SK-N-SH treated with all-trans-retinoic acid at 6 μM for 48 hours (cell line): ENCODE measurements at regions not wholly inside any gene's neighbourhood (a gene's known extent, or its start where the extent isn't known, plus 50 kb on each side); places are given as distances from the start of the nearest gene placed in this dataset.

Experiments used
- ATAC-seq: fragments of 200-7000 bp; cut with Tn5 transposase; 3 replicates; pipeline ENCODE4 v1.9.1; 2020; ENCODE audit warnings: mild to moderate bottlenecking, moderate library complexity
- ARNTL ChIP-seq: fragments of 450-650 bp; formaldehyde crosslinking; IDR thresholded peaks from 2 replicates; pipeline ENCODE4 v1.5.0; 2020; ENCODE audit warnings: low read depth, mild to moderate bottlenecking, moderate library complexity, borderline replicate concordance
- BACH2 ChIP-seq: fragments of 250-450 bp; sonication (Bioruptor Pico); IDR thresholded peaks from 2 replicates; pipeline ENCODE4 v1.9.0; 2021; ENCODE audit warnings: mild to moderate bottlenecking, borderline replicate concordance
- CSDC2 ChIP-seq: fragments of 250-450 bp; sonication (Bioruptor Pico); IDR thresholded peaks from 2 replicates; pipeline ENCODE4 v1.5.0; 2020; ENCODE audit warnings: mild to moderate bottlenecking, moderate library complexity
- ESRRG ChIP-seq: fragments of 250-450 bp; sonication (Bioruptor Pico); IDR thresholded peaks from 2 replicates; pipeline ENCODE4 v1.6.1; 2021; ENCODE audit warnings: mild to moderate bottlenecking
- GLIS3 ChIP-seq: fragments of 250-450 bp; sonication (Bioruptor Pico); IDR thresholded peaks from 2 replicates; pipeline ENCODE4 v1.5.0; 2020; ENCODE audit warnings: mild to moderate bottlenecking, moderate library complexity
- ISL1 ChIP-seq: fragments of 250-450 bp; sonication (Bioruptor Pico); IDR thresholded peaks from 2 replicates; pipeline ENCODE4 v2.1.2; 2022; ENCODE audit warnings: mild to moderate bottlenecking, moderate library complexity
- PPARA ChIP-seq: fragments of 250-450 bp; sonication (Bioruptor Pico); IDR thresholded peaks from 2 replicates; pipeline ENCODE4 v1.5.0; 2020; ENCODE audit warnings: mild to moderate bottlenecking, borderline replicate concordance
- TCF4 ChIP-seq: fragments of 250-450 bp; sonication (Bioruptor Pico); IDR thresholded peaks from 2 replicates; pipeline ENCODE4 v1.8.0; 2021; ENCODE audit warnings: mild to moderate bottlenecking, moderate library complexity, borderline replicate concordance
- TOX ChIP-seq: fragments of 250-450 bp; sonication (Bioruptor Pico); IDR thresholded peaks from 2 replicates; pipeline ENCODE4 v1.8.0; 2021; ENCODE audit warnings: mild to moderate bottlenecking, moderate library complexity, borderline replicate concordance
- ZNF565 ChIP-seq: fragments of 450-650 bp; formaldehyde crosslinking; conservative IDR thresholded peaks from 2 replicates; pipeline ENCODE4 v1.5.0; 2020; ENCODE audit warnings: low read depth, mild to moderate bottlenecking, moderate library complexity
- ZNF70 ChIP-seq: fragments of 450-650 bp; formaldehyde crosslinking; IDR thresholded peaks from 2 replicates; pipeline ENCODE4 v1.5.0; 2020; ENCODE audit warnings: mild to moderate bottlenecking, moderate library complexity
- ZNF8 ChIP-seq: fragments of 450-650 bp; formaldehyde crosslinking; IDR thresholded peaks from 2 replicates; pipeline ENCODE4 v1.5.0; 2020; ENCODE audit warnings: mild to moderate bottlenecking, moderate library complexity
- TF ChIP-seq, protein P1 (sequence below): fragments of 250-450 bp; sonication (Bioruptor Pico); IDR thresholded peaks from 2 replicates; pipeline ENCODE4 v1.5.1; 2021; ENCODE audit warnings: mild to moderate bottlenecking, moderate library complexity
- TF ChIP-seq, protein P2 (sequence below): fragments of 250-450 bp; sonication (Bioruptor Pico); IDR thresholded peaks from 2 replicates; pipeline ENCODE4 v1.8.0; 2021; ENCODE audit warnings: low read depth, mild to moderate bottlenecking, moderate library complexity, borderline replicate concordance
- TF ChIP-seq, protein P3 (sequence below): fragments of 250-450 bp; sonication (Bioruptor Pico); IDR thresholded peaks from 2 replicates; pipeline ENCODE4 v1.5.1; 2020; ENCODE audit warnings: low read depth, mild to moderate bottlenecking, moderate library complexity
- TF ChIP-seq, protein P4 (sequence below): fragments of 250-450 bp; sonication (Bioruptor Pico); IDR thresholded peaks from 2 replicates; pipeline ENCODE4 v1.8.0; 2020; ENCODE audit warnings: mild to moderate bottlenecking, moderate library complexity, borderline replicate concordance

DNA sequence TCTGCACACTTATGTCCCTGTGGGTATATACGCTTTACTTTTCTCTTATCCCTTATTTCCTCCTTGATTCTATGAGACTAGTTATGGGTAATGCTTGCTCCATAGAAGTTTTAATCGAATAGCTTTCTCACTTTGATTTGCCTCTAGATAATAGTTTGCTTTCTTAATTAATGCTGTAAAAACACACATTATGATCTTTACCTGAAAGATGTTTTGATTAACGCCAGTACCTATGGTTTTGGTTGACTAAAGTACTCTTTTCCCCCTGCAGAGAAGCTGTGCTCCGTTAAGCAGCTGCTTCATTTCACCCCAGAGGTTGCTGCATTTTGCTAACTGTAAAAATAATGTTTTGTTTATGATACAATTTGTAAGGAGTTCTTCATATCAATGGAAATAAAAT lies 362.3 kb downstream of the FLRT2 start:
- TF ChIP-seq PPARA (CRISPR knock-in tag): no peak
- TF ChIP-seq GLIS3 (CRISPR knock-in tag): no peak
- ATAC-seq: no peak

DNA sequence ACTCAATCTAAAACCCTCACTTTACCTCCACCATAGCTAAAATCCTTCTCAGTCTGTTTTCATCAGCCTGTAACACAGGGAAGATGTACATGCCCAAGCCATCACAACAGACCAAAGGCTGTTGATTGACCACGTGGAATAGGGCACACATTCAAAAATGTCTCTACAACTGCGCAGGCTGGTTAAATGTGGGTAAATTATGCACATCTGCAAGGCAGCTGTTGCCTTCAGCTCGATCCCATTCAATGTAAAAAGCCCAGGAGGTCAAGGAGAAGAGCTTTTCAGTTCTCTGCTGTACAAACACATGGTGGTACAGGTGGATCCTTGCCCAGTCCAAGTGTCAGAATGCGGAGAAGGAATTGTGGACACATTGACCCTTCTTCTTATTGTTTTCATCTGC lies 354.0 kb downstream of the FLRT2 start:
- TF ChIP-seq ZNF8 (CRISPR knock-in tag) (no peak), BACH2 (CRISPR knock-in tag) (no peak), GLIS3 (CRISPR knock-in tag) (no peak), ARNTL (CRISPR knock-in tag) (no peak), TCF4 (CRISPR knock-in tag) (no peak), ISL1 (CRISPR knock-in tag) (no peak), ZNF565 (CRISPR knock-in tag) (no peak), ZNF70 (CRISPR knock-in tag) (no peak)
- TF ChIP-seq, protein P1, sequence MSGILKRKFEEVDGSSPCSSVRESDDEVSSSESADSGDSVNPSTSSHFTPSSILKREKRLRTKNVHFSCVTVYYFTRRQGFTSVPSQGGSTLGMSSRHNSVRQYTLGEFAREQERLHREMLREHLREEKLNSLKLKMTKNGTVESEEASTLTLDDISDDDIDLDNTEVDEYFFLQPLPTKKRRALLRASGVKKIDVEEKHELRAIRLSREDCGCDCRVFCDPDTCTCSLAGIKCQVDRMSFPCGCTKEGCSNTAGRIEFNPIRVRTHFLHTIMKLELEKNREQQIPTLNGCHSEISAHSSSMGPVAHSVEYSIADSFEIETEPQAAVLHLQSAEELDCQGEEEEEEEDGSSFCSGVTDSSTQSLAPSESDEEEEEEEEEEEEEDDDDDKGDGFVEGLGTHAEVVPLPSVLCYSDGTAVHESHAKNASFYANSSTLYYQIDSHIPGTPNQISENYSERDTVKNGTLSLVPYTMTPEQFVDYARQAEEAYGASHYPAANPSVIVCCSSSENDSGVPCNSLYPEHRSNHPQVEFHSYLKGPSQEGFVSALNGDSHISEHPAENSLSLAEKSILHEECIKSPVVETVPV (CRISPR knock-in tag): no peak
- TF ChIP-seq, protein P2, sequence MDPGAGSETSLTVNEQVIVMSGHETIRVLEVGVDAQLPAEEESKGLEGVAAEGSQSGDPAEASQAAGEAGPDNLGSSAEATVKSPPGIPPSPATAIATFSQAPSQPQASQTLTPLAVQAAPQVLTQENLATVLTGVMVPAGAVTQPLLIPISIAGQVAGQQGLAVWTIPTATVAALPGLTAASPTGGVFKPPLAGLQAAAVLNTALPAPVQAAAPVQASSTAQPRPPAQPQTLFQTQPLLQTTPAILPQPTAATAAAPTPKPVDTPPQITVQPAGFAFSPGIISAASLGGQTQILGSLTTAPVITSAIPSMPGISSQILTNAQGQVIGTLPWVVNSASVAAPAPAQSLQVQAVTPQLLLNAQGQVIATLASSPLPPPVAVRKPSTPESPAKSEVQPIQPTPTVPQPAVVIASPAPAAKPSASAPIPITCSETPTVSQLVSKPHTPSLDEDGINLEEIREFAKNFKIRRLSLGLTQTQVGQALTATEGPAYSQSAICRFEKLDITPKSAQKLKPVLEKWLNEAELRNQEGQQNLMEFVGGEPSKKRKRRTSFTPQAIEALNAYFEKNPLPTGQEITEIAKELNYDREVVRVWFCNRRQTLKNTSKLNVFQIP (CRISPR knock-in tag): no peak
- no peak for ATAC-seq

DNA sequence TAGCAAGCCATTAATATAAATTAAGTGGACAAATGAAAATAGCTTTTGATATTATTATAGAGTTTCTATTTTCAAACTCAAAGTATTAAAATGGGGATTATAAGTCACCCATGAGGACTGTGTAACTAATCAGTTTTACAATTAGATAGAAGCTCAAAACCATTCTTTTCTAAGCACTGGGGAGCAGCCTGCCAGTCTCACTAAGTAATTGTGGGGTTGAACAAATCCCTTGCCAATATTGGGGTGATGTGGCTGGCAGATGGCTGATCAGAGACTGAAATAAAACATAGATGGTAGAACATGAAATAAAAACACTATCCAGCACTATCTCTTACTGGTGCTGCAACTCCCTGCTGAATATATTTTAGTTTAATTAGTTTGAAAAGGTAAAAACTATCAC lies 353.2 kb downstream of the FLRT2 start:
- ATAC-seq: no peak
- TF ChIP-seq PPARA (CRISPR knock-in tag) (no peak), ZNF565 (CRISPR knock-in tag) (no peak), ZNF70 (CRISPR knock-in tag) (no peak), ISL1 (CRISPR knock-in tag) (no peak), GLIS3 (CRISPR knock-in tag) (no peak)
- TF ChIP-seq, protein P1 (CRISPR knock-in tag): no peak

DNA sequence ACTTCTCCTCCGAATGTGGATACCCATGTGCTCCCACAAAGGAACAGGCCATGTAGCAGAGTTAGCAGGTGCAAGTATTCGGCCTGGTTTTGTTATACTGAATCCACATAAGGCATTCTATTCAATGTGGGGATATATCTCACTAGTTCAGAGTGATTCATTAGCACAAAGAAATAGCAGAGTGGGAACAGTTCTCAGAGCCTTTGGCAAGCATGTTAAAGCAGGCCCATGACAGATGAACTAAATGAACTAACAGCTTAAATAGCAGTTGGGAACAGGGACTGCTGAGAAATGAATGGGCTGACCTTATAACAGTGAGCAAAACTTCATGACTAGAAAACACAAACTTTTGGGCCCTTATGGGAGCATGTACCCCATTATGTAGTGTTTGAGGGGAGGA lies 352.0 kb downstream of the FLRT2 start:
- ATAC-seq: no peak

More for the DNA sequence above, 352.0 kb downstream of the FLRT2 start:
- no peak for TF ChIP-seq TCF4 (CRISPR knock-in tag)
- TF ChIP-seq PPARA (CRISPR knock-in tag): no peak
- TF ChIP-seq ESRRG (CRISPR knock-in tag): no peak
- no peak for TF ChIP-seq ARNTL (CRISPR knock-in tag)
- no peak for TF ChIP-seq TOX (CRISPR knock-in tag)
- TF ChIP-seq, protein P3, sequence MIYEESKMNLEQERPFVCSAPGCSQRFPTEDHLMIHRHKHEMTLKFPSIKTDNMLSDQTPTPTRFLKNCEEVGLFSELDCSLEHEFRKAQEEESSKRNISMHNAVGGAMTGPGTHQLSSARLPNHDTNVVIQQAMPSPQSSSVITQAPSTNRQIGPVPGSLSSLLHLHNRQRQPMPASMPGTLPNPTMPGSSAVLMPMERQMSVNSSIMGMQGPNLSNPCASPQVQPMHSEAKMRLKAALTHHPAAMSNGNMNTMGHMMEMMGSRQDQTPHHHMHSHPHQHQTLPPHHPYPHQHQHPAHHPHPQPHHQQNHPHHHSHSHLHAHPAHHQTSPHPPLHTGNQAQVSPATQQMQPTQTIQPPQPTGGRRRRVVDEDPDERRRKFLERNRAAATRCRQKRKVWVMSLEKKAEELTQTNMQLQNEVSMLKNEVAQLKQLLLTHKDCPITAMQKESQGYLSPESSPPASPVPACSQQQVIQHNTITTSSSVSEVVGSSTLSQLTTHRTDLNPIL (CRISPR knock-in tag): no peak
- no peak for TF ChIP-seq BACH2 (CRISPR knock-in tag)
- TF ChIP-seq, protein P4, sequence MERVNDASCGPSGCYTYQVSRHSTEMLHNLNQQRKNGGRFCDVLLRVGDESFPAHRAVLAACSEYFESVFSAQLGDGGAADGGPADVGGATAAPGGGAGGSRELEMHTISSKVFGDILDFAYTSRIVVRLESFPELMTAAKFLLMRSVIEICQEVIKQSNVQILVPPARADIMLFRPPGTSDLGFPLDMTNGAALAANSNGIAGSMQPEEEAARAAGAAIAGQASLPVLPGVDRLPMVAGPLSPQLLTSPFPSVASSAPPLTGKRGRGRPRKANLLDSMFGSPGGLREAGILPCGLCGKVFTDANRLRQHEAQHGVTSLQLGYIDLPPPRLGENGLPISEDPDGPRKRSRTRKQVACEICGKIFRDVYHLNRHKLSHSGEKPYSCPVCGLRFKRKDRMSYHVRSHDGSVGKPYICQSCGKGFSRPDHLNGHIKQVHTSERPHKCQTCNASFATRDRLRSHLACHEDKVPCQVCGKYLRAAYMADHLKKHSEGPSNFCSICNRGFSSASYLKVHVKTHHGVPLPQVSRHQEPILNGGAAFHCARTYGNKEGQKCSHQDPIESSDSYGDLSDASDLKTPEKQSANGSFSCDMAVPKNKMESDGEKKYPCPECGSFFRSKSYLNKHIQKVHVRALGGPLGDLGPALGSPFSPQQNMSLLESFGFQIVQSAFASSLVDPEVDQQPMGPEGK: no peak
- no peak for TF ChIP-seq CSDC2 (CRISPR knock-in tag)
- TF ChIP-seq, protein P1 (CRISPR knock-in tag): no peak
